Chondrocyte (in vitro differentiated cells): ENCODE measurements at regions not wholly inside any gene's neighbourhood (a gene's known extent, or its start where the extent isn't known, plus 50 kb on each side); places are given as distances from the start of the nearest gene placed in this dataset.

Experiments
- DNase-seq: peaks from one replicate; pipeline ENCODE4 v3.0.0; 2021; ENCODE audit warnings: mixed read lengths, low spot score
- H3K27ac Mint-ChIP-seq: one replicate; pipeline ENCODE4 v1.8.0; 2021; ENCODE audit warnings: mild to moderate bottlenecking, moderate library complexity, mixed read lengths; ENCODE audit not compliant: unreplicated experiment
- H3K27me3 Mint-ChIP-seq: 2 replicates; pipeline ENCODE4 v1.8.0; 2021; ENCODE audit warnings: low read depth, mixed read lengths
- H3K36me3 Mint-ChIP-seq: 2 replicates; pipeline ENCODE4 v1.8.0; 2021; ENCODE audit warnings: low read depth, mixed read lengths
- H3K4me1 Mint-ChIP-seq: 2 replicates; pipeline ENCODE4 v1.8.0; 2021; ENCODE audit warnings: low read depth, mild to moderate bottlenecking, mixed read lengths
- H3K4me3 Mint-ChIP-seq: one replicate; pipeline ENCODE4 v1.8.0; 2021; ENCODE audit warnings: mild to moderate bottlenecking, moderate library complexity, mixed read lengths; ENCODE audit not compliant: unreplicated experiment
- H3K9me3 Mint-ChIP-seq: 2 replicates; pipeline ENCODE4 v1.8.0; 2021; ENCODE audit warnings: low read depth, mixed read lengths
- TF ChIP-seq, protein P1 (sequence below): fragments of 200-600 bp; sonication (generic); IDR thresholded peaks from 2 replicates; pipeline ENCODE4 v1.5.0; 2021; ENCODE audit warnings: antibody characterized with exemption, mild to moderate bottlenecking, moderate library complexity

GRCh38 chr5:103910011-103910410 is 347.4 kb upstream of the NUDT12 start:
- DNase-seq, result no peak
- Mint-ChIP-seq H3K36me3 (no peaks in the 10 kb centered on the region), H3K4me1 (peaks cover 20% of the 10 kb centered on the region), H3K27me3 (no peaks in the 10 kb centered on the region), H3K27ac (no peak overlapping the region), H3K9me3 (no peaks in the 10 kb centered on the region), H3K4me3 (no peak overlapping the region)
- TF ChIP-seq, protein P1, sequence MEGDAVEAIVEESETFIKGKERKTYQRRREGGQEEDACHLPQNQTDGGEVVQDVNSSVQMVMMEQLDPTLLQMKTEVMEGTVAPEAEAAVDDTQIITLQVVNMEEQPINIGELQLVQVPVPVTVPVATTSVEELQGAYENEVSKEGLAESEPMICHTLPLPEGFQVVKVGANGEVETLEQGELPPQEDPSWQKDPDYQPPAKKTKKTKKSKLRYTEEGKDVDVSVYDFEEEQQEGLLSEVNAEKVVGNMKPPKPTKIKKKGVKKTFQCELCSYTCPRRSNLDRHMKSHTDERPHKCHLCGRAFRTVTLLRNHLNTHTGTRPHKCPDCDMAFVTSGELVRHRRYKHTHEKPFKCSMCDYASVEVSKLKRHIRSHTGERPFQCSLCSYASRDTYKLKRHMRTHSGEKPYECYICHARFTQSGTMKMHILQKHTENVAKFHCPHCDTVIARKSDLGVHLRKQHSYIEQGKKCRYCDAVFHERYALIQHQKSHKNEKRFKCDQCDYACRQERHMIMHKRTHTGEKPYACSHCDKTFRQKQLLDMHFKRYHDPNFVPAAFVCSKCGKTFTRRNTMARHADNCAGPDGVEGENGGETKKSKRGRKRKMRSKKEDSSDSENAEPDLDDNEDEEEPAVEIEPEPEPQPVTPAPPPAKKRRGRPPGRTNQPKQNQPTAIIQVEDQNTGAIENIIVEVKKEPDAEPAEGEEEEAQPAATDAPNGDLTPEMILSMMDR, result no peak

DNA sequence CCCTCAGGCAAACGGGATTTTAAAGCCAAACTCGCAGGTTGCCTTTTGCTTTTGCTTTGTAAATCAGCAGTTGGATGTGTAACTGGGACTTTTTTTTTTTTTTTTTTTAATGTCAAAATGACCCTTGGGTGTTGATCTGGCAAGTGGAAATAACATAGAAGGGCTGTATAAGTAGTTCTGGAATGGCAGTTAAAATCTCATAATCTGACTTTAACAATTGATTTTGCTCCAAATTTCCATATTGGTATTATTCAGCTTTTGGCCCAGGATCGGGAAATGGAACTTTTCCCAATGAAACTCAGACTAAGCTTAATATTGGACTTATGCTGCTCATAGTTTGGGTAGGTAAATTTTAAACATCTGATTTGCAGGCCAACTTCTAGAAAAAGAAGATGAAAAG is 346.8 kb upstream of the NUDT12 start:
- TF ChIP-seq, protein P1, result no peak
- Mint-ChIP-seq H3K27ac (no peak overlapping the region), H3K4me1 (peaks cover 19% of the 10 kb centered on the region), H3K36me3 (peaks cover 1% of the 10 kb centered on the region), H3K4me3 (no peak overlapping the region), H3K9me3 (peaks cover 5% of the 10 kb centered on the region), H3K27me3 (no peaks in the 10 kb centered on the region)
- DNase-seq, result no peak

DNA sequence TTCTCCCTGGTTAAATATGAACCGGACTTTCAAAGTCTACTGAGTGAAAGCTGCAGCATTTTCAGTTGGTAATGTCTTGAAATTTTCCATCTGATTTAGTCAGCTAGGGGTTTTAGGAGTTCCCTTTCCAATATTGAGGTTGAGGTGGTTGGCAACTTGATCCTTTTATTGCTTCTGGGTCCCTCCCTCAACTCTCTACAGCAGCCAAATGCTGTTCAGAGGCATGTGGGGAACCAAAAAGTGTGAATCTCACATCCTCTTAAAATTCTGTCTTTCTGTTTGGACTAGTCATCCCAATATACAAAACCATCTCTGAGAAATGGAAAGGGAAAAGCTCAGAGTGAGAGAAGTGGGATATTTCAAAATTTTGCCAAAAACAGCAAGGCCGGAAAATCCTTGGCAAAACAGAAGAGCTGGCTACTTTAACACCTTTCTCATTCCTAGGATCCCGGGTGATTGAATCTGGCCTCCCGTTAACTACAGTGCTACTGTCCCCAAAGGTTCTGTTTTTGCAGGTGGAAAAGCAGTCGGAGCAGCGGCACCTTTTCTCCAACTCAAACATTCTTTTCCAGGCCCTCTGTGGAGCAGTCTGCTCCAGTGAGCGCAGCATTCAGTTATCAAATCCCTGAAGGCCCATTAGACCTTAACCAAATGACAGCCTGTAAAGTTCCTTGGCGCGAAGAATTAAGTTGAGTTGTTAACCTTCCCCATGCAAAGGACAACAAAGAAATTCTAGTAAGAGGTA is 345.9 kb upstream of the NUDT12 start:
- Mint-ChIP-seq H3K27me3 (no peaks in the 10 kb centered on the region), H3K36me3 (peaks cover 3% of the 10 kb centered on the region), H3K4me1 (peaks cover 19% of the 10 kb centered on the region), H3K4me3 (no peak overlapping the region), H3K9me3 (peaks cover 11% of the 10 kb centered on the region), H3K27ac (no peak overlapping the region)
- TF ChIP-seq, protein P1, result no peak
- DNase-seq, result no peak

GRCh38 chr5:103907001-103907400 is 344.4 kb upstream of the NUDT12 start:
- peaks cover 3% of the 10 kb centered on the region for H3K36me3 Mint-ChIP-seq

GRCh38 chr5:103904651-103905050 is 342.1 kb upstream of the NUDT12 start:
- Mint-ChIP-seq H3K4me3 (no peak overlapping the region), H3K27me3 (no peaks in the 10 kb centered on the region), H3K36me3 (peaks cover 3% of the 10 kb centered on the region), H3K4me1 (peaks cover 7% of the 10 kb centered on the region), H3K9me3 (peaks cover 11% of the 10 kb centered on the region), H3K27ac (no peak overlapping the region)
- DNase-seq, result no peak
- TF ChIP-seq, protein P1, result no peak

More at GRCh38 chr5:103907001-103907400, 344.4 kb upstream of the NUDT12 start:
- Mint-ChIP-seq H3K4me1 (peaks cover 19% of the 10 kb centered on the region), H3K27me3 (no peaks in the 10 kb centered on the region), H3K4me3 (no peak overlapping the region), H3K27ac (no peak overlapping the region), H3K9me3 (peaks cover 11% of the 10 kb centered on the region)
- TF ChIP-seq, protein P1, result no peak
- no peak for DNase-seq
